Thyroid gland (tissue), 4 donors: ENCODE measurements at regions not wholly inside any gene's neighbourhood (a gene's known extent, or its start where the extent isn't known, plus 50 kb on each side); places are given as distances from the start of the nearest gene placed in this dataset.

Experiments
- DNase-seq, 2 donors: peaks; one replicate each; pipeline ENCODE4 v3.0.0-alpha.2; 2019
- H3K27ac ChIP-seq, 3 donors: fragments of 200-600 bp; sonication (generic); 1 replicate in 2 of 3; 2 replicates in 1 of 3; pipeline ENCODE4 v1.5.1; 2016 to 2019; ENCODE audit warnings: mild to moderate bottlenecking in 1 of 3, moderate library complexity in 1 of 3
- H3K27me3 ChIP-seq: fragments of 200-600 bp; sonication (generic); one replicate; pipeline ENCODE4 v1.5.1; 2019
- H3K36me3 ChIP-seq, 2 donors: fragments of 200-600 bp; sonication (generic); one replicate each; pipeline ENCODE4 v1.5.1; 2016 to 2019
- H3K4me1 ChIP-seq, 2 donors: fragments of 200-600 bp; sonication (generic); one replicate each; pipeline ENCODE4 v1.5.1; 2017 to 2019
- H3K4me3 ChIP-seq, 3 donors: fragments of 200-600 bp; sonication (generic); replicated peaks in 1 of 3; 1 replicate in 2 of 3; 2 replicates in 1 of 3; pipeline ENCODE4 v1.5.1; 2016; ENCODE audit warnings: mild to moderate bottlenecking in 1 of 3
- H3K9me3 ChIP-seq: fragments of 200-600 bp; sonication (generic); one replicate; pipeline ENCODE4 v1.5.1; 2017
- POLR2A ChIP-seq, 2 donors: fragments of 450-650 bp; IDR thresholded peaks; one replicate each; pipeline ENCODE4 v1.6.1; 2017; ENCODE audit warnings: antibody characterized with exemption in 2 of 2, mild to moderate bottlenecking in 2 of 2, moderate library complexity in 1 of 2
- WGBS, 2 donors: methylation state at CpG; one replicate each; pipeline ENCODE4 v1.1.5; 2017; 5-methylcytosine and 5-hydroxymethylcytosine counted together
- intact Hi-C: fragments of 100-400 bp; cut with DNase I; formaldehyde crosslinking; loops from one replicate; pipeline ENCODE4 v1.15.1; 2023
- TF ChIP-seq, protein P1 (sequence below), 6 experiments: fragments of 200-600 bp in 3 of 6; fragments of 450-650 bp in 3 of 6; sonication (generic) in 3 of 6; IDR thresholded peaks; one replicate each; pipeline ENCODE4 v1.5.1; 2016 to 2019; ENCODE audit warnings: antibody characterized with exemption in 6 of 6, mild to moderate bottlenecking in 2 of 6, inconsistent platforms in 1 of 6, moderate library complexity in 1 of 6

DNA sequence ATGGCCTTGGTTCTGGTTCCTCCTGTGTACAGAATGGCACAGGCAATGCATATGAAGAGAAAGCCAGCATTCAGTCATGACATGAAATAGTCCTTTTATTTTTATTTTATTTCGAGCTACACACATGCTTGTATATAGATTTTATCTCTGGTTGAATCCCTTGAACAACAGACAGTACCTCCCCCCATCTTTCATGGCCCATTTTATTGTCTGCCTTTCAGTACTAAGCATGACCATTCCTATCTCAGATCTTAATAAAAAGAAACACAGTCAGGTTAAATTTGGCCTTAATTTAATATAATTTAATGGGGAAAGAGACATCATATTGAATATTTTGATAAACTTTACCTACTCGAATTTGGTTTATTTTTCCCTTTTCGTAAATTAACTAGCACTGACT lies 76.4 kb upstream of the VANGL1 start:
- no peak for DNase-seq

DNA sequence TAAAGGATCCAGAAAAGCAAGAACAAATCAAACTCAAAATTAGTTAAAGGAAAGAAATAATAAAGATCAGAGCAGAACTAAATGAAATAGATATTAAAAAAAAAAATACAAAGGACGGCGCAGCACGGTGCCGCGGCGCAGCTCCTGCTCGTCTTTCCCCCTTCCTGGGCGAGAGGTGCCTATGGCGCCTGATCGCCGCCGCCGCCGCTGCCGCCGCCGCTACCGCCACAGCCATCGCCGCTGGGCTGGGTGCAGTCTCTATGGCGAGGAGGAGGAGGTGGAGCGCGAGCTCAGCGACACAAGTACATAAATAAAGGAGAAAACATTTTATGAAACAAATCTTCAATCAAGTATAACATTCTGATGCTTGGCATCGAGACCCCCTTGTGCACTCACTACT lies 77.6 kb upstream of the VANGL1 start:
- no peaks in the 10 kb centered on the region for H3K4me1 ChIP-seq
- H3K27ac ChIP-seq: no peak overlapping the region
- H3K4me3 ChIP-seq: no peak overlapping the region
- TF ChIP-seq, protein P1, sequence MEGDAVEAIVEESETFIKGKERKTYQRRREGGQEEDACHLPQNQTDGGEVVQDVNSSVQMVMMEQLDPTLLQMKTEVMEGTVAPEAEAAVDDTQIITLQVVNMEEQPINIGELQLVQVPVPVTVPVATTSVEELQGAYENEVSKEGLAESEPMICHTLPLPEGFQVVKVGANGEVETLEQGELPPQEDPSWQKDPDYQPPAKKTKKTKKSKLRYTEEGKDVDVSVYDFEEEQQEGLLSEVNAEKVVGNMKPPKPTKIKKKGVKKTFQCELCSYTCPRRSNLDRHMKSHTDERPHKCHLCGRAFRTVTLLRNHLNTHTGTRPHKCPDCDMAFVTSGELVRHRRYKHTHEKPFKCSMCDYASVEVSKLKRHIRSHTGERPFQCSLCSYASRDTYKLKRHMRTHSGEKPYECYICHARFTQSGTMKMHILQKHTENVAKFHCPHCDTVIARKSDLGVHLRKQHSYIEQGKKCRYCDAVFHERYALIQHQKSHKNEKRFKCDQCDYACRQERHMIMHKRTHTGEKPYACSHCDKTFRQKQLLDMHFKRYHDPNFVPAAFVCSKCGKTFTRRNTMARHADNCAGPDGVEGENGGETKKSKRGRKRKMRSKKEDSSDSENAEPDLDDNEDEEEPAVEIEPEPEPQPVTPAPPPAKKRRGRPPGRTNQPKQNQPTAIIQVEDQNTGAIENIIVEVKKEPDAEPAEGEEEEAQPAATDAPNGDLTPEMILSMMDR (IDR thresholded peaks at IDR 0.05): no peak
- TF ChIP-seq POLR2A (IDR thresholded peaks at IDR 0.05): no peak
- H3K27me3 ChIP-seq: no peaks in the 10 kb centered on the region
- H3K9me3 ChIP-seq: no peaks in the 10 kb centered on the region
- 20 to 22% methylated on average over 25 of the region's 25 CpGs for WGBS, 2 donors
- no peaks in the 10 kb centered on the region for H3K36me3 ChIP-seq
- intact Hi-C loops: no loop called here
- DNase-seq: no peak

More for the DNA sequence above, 76.4 kb upstream of the VANGL1 start:
- Histone ChIP-seq H3K4me3 (no peak overlapping the region), H3K36me3 (no peaks in the 10 kb centered on the region), H3K4me1 (no peaks in the 10 kb centered on the region), H3K9me3 (no peaks in the 10 kb centered on the region), H3K27me3 (no peaks in the 10 kb centered on the region), H3K27ac (no peak overlapping the region)
- 74 to 82% methylated on average over 3 of the region's 3 CpGs for WGBS, 2 donors
- TF ChIP-seq, protein P1 (IDR thresholded peaks at IDR 0.05): no peak
- no peak for TF ChIP-seq POLR2A (IDR thresholded peaks at IDR 0.05)
- intact Hi-C loops: no loop called here

DNA sequence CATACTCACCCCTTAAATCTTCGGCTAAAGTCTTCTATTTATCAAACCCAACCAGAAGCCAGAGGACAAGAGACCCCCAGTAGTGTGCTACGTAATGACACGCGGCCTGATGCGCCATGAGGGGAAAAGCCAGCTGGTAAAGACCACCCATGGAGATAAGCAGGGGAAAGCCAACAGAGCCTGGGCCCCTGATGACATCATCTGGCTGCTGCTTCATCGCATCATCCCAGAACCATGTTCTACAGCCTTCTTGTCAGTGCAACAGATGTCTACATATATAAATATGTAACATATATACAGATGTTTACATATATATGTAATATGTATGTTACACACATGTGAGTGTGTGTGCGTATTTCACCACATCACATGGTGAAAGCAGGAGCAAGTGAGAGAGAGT lies 81.7 kb upstream of the VANGL1 start:
- no peak overlapping the region for H3K4me3 ChIP-seq
- intact Hi-C loops: no loop called here
- H3K36me3 ChIP-seq: no peaks in the 10 kb centered on the region
- no peaks in the 10 kb centered on the region for H3K27me3 ChIP-seq
- no peak overlapping the region for H3K27ac ChIP-seq
- no peaks in the 10 kb centered on the region for H3K4me1 ChIP-seq
- TF ChIP-seq, protein P1 (IDR thresholded peaks at IDR 0.05): no peak
- no peak for TF ChIP-seq POLR2A (IDR thresholded peaks at IDR 0.05)
- no peaks in the 10 kb centered on the region for H3K9me3 ChIP-seq
- no peak for DNase-seq
- 58 to 66% methylated on average over 7 of the region's 7 CpGs for WGBS, 2 donors

DNA sequence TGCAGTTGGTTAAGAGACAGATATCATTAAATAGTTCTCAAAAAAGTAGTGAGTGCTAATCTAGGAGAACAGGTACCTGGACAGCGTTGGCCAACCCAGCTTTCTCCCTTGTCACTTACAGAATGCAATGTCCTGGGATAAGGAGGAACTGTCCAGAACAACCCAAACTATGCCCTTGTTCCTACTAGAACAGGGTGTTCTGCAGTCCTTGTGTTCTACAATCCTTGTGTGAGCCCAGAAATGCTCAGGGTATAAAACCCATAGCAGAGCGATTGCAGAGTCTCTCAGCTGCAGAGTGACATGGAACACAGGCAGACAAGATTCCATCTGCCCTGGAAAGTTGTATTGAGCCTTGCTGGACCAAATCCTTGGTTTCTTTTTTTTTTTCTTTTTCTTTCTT lies 83.5 kb upstream of the VANGL1 start:
- Histone ChIP-seq H3K36me3 (no peaks in the 10 kb centered on the region), H3K4me3 (no peak overlapping the region), H3K27me3 (no peaks in the 10 kb centered on the region), H3K9me3 (no peaks in the 10 kb centered on the region), H3K27ac (no peak overlapping the region), H3K4me1 (no peaks in the 10 kb centered on the region)
- WGBS, 2 donors: 89 to 97% methylated on average over 2 of the region's 2 CpGs
- no peak for TF ChIP-seq POLR2A (IDR thresholded peaks at IDR 0.05)
- TF ChIP-seq, protein P1 (IDR thresholded peaks at IDR 0.05): no peak
- no peak for DNase-seq
- intact Hi-C loops: no loop called here

DNA sequence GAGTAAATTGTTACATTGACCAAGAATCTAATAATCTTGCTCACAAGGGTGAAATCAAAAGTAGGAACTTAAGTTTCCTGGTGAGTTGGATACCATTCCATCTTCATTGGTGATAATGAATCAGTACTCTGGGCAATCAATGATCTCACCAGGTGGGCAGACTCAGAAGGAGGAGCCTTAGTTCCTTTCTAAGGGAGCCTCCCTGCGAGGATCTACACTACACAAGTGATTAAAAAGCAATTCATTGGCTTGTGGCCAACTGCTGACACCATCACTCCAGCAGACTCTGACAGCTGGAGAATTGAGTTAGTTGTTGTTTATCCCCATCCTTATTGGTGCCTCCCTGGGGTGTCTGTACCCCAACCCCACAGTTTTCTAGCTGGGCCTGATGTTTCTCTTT lies 84.1 kb upstream of the VANGL1 start:
- Histone ChIP-seq H3K27me3 (no peaks in the 10 kb centered on the region), H3K4me1 (no peaks in the 10 kb centered on the region), H3K4me3 (no peak overlapping the region), H3K36me3 (no peaks in the 10 kb centered on the region), H3K27ac (no peak overlapping the region), H3K9me3 (no peaks in the 10 kb centered on the region)
- no peak for DNase-seq
- 71 to 89% methylated on average over 1 of the region's 1 CpG for whole genome bisulfite sequencing, 2 donors
- intact Hi-C loops: no loop called here
- no peak for TF ChIP-seq POLR2A (IDR thresholded peaks at IDR 0.05)
- TF ChIP-seq, protein P1 (IDR thresholded peaks at IDR 0.05): no peak
